Neuronal stem cell (in vitro differentiated cells): ENCODE measurements at regions not wholly inside any gene's neighbourhood (a gene's known extent, or its start where the extent isn't known, plus 50 kb on each side); places are given as distances from the start of the nearest gene placed in this dataset.

Source experiments
- DNase-seq: peaks from one replicate; pipeline ENCODE4 v3.0.0-alpha.2; 2013; ENCODE audit warnings: low spot score
- H2AFZ ChIP-seq: one replicate; pipeline ENCODE4 v1.6.1; 2013; ENCODE audit warnings: mild to moderate bottlenecking, low read length, inconsistent platforms
- H2AK5ac ChIP-seq: 2 replicates; pipeline ENCODE4 v1.6.1; 2013; ENCODE audit warnings: low read depth, mild to moderate bottlenecking, inconsistent platforms, low read length, moderate library complexity, mixed read lengths
- H2BK120ac ChIP-seq: 2 replicates; pipeline ENCODE4 v1.6.1; 2013; ENCODE audit warnings: low read depth, mild to moderate bottlenecking, inconsistent platforms, low read length, moderate library complexity, mixed read lengths
- H2BK12ac ChIP-seq: one replicate; pipeline ENCODE4 v1.6.1; 2013; ENCODE audit warnings: low read length, inconsistent platforms
- H2BK15ac ChIP-seq: 2 replicates; pipeline ENCODE4 v1.6.1; 2013; ENCODE audit warnings: mild to moderate bottlenecking, low read length, inconsistent platforms, mixed read lengths
- H2BK5ac ChIP-seq: one replicate; pipeline ENCODE4 v1.6.1; 2013; ENCODE audit warnings: inconsistent platforms, mild to moderate bottlenecking, low read length, moderate library complexity
- H3K14ac ChIP-seq: one replicate; pipeline ENCODE4 v1.6.1; 2013; ENCODE audit warnings: low read length, inconsistent platforms
- H3K18ac ChIP-seq: 2 replicates; pipeline ENCODE4 v1.6.1; 2013; ENCODE audit warnings: low read length, inconsistent platforms
- H3K23ac ChIP-seq: 2 replicates; pipeline ENCODE4 v1.6.1; 2013; ENCODE audit warnings: low read depth, mild to moderate bottlenecking, mixed read lengths, low read length, inconsistent platforms; ENCODE audit not compliant: poor library complexity
- H3K27ac ChIP-seq: replicated peaks from 3 replicates; pipeline ENCODE4 v1.5.1; 2013; ENCODE audit warnings: low read length, inconsistent platforms
- H3K27me3 ChIP-seq, 3 experiments: 2 replicates each; pipeline ENCODE4 v1.6.1; 2013; ENCODE audit warnings: low read length in 3 of 3, mild to moderate bottlenecking in 2 of 3, inconsistent platforms in 1 of 3, low read depth in 1 of 3, mixed read lengths in 1 of 3, moderate library complexity in 1 of 3; ENCODE audit not compliant: control insufficient read depth in 3 of 3, insufficient read depth in 3 of 3
- H3K36me3 ChIP-seq, 2 donors: replicated peaks in 1 of 2; 2 replicates each; pipeline ENCODE4 v1.6.1; 2013; ENCODE audit warnings: low read length in 2 of 2; ENCODE audit not compliant: control insufficient read depth in 2 of 2, insufficient read depth in 2 of 2
- H3K4ac ChIP-seq: 2 replicates; pipeline ENCODE4 v1.6.1; 2013; ENCODE audit warnings: inconsistent platforms, mild to moderate bottlenecking, low read length, moderate library complexity
- H3K4me1 ChIP-seq, 2 donors: 1 replicate in 1 of 2; 2 replicates in 1 of 2; pipeline ENCODE4 v1.6.1; 2013; ENCODE audit warnings: low read length in 2 of 2, low read depth in 1 of 2; ENCODE audit not compliant: control insufficient read depth in 2 of 2, insufficient read depth in 1 of 2
- H3K4me2 ChIP-seq: one replicate; pipeline ENCODE4 v1.6.1; 2013; ENCODE audit warnings: mild to moderate bottlenecking, low read length, inconsistent platforms; ENCODE audit not compliant: insufficient read depth, poor library complexity, severe bottlenecking
- H3K4me3 ChIP-seq, 2 donors: 2 replicates each; pipeline ENCODE4 v1.5.1; 2013; ENCODE audit warnings: low read length in 2 of 2, mild to moderate bottlenecking in 2 of 2, inconsistent platforms in 1 of 2, moderate library complexity in 1 of 2
- H3K79me1 ChIP-seq: one replicate; pipeline ENCODE4 v1.6.1; 2013; ENCODE audit warnings: low read depth, mild to moderate bottlenecking, inconsistent platforms, low read length, moderate library complexity
- H3K9ac ChIP-seq: one replicate; pipeline ENCODE4 v1.6.1; 2013; ENCODE audit warnings: mild to moderate bottlenecking, low read depth, low read length, inconsistent platforms; ENCODE audit not compliant: poor library complexity
- H3K9me3 ChIP-seq, 2 donors: replicated peaks in 1 of 2; 2 replicates each; pipeline versions ENCODE3 to v1.6.1; 2013; ENCODE audit warnings: low read length in 2 of 2, mild to moderate bottlenecking in 2 of 2, inconsistent platforms in 1 of 2, low read depth in 1 of 2, mixed read lengths in 1 of 2, moderate library complexity in 1 of 2; ENCODE audit not compliant: control insufficient read depth in 2 of 2, insufficient read depth in 1 of 2
- H4K8ac ChIP-seq: one replicate; pipeline ENCODE4 v1.6.1; 2013; ENCODE audit warnings: low read depth, mild to moderate bottlenecking, inconsistent platforms, low read length, moderate library complexity
- H4K91ac ChIP-seq: one replicate; pipeline ENCODE4 v1.6.1; 2013; ENCODE audit warnings: low read length, low read depth, mild to moderate bottlenecking, inconsistent platforms; ENCODE audit not compliant: poor library complexity
- WGBS, 2 donors: extraction: QIAGEN DNeasy Blood & Tissue Kit; methylation state at CpG; one replicate each; pipeline ENCODE4 v1.1.7; 2013; ENCODE audit warnings: missing lambda C conversion rate in 2 of 2, mixed read lengths in 1 of 2; ENCODE audit not compliant: insufficient read length in 2 of 2, insufficient replicate concordance in 1 of 2; ENCODE audit errors: extremely low coverage in 2 of 2; 5-methylcytosine and 5-hydroxymethylcytosine counted together

- Histone ChIP-seq H3K36me3 (no peaks in the 10 kb centered on the region), H2BK120ac (no peak overlapping the region), H2AK5ac (no peak overlapping the region), H3K9me3 (peaks cover 0 to 3% of the 10 kb centered on the region in 2 donors), H2BK12ac (no peak overlapping the region), H3K4me3 (no peak overlapping the region), H3K14ac (no peak overlapping the region), H3K4me2 (no peak overlapping the region), H2BK15ac (no peak overlapping the region), H4K8ac (no peak overlapping the region), H3K9ac (no peak overlapping the region), H3K18ac (no peak overlapping the region), H3K27me3 (no peaks in the 10 kb centered on the region), H2BK5ac (no peak overlapping the region), H3K27ac (no peak overlapping the region), H2AFZ (no peak overlapping the region), H3K4me1 (no peaks in the 10 kb centered on the region), H3K23ac (no peak overlapping the region), H4K91ac (no peak overlapping the region), H3K4ac (no peak overlapping the region), H3K79me1 (no peaks in the 10 kb centered on the region)
- no peak for DNase-seq
- no CpG with 5 or more reads among the region's 4 CpGs for WGBS, 2 donors
Observed at GRCh38 chr13:76812206-76812897, 73.9 kb downstream of the KCTD12 start.

GRCh38 chr13:76809389-76809788 is 76.8 kb downstream of the KCTD12 start:
- no peak overlapping the region for H3K9ac ChIP-seq

GRCh38 chr13:76808927-76809326 is 77.3 kb downstream of the KCTD12 start:
- Histone ChIP-seq H2BK12ac (no peak overlapping the region), H2BK5ac (no peak overlapping the region), H3K36me3 (no peaks in the 10 kb centered on the region), H3K14ac (no peak overlapping the region), H3K4me3 (no peak overlapping the region), H2BK15ac (no peak overlapping the region), H3K18ac (no peak overlapping the region), H3K79me1 (no peaks in the 10 kb centered on the region), H3K27me3 (no peaks in the 10 kb centered on the region), H3K23ac (no peak overlapping the region), H4K91ac (no peak overlapping the region), H3K9ac (no peak overlapping the region), H3K9me3 (peaks cover 0 to 3% of the 10 kb centered on the region in 2 donors), H2AFZ (no peak overlapping the region), H3K4me1 (no peaks in the 10 kb centered on the region), H2AK5ac (no peak overlapping the region), H4K8ac (no peak overlapping the region), H2BK120ac (no peak overlapping the region), H3K27ac (no peak overlapping the region), H3K4ac (no peak overlapping the region), H3K4me2 (no peak overlapping the region)
- no CpG with 5 or more reads among the region's 2 CpGs for WGBS, 2 donors
- no peak for DNase-seq

More at GRCh38 chr13:76809389-76809788, 76.8 kb downstream of the KCTD12 start:
- H2AK5ac ChIP-seq: no peak overlapping the region
- H3K4me3 ChIP-seq: no peak overlapping the region
- H3K79me1 ChIP-seq: no peaks in the 10 kb centered on the region
- no peak for DNase-seq
- H3K27me3 ChIP-seq: no peaks in the 10 kb centered on the region
- no peak overlapping the region for H2BK12ac ChIP-seq
- no peak overlapping the region for H2BK120ac ChIP-seq
- no peak overlapping the region for H2AFZ ChIP-seq
- no peak overlapping the region for H2BK15ac ChIP-seq
- no peak overlapping the region for H3K18ac ChIP-seq
- H3K4me2 ChIP-seq: no peak overlapping the region
- no peak overlapping the region for H3K27ac ChIP-seq
- H3K4me1 ChIP-seq: no peaks in the 10 kb centered on the region
- no peak overlapping the region for H2BK5ac ChIP-seq
- H3K4ac ChIP-seq: no peak overlapping the region
- peaks cover 0 to 3% of the 10 kb centered on the region in 2 donors for H3K9me3 ChIP-seq
- no peak overlapping the region for H3K14ac ChIP-seq
- no peak overlapping the region for H3K23ac ChIP-seq
- WGBS, 2 donors: no CpG with 5 or more reads among the region's 1 CpG
- no peak overlapping the region for H4K8ac ChIP-seq
- H4K91ac ChIP-seq: no peak overlapping the region
- no peaks in the 10 kb centered on the region for H3K36me3 ChIP-seq

GRCh38 chr13:76804801-76805200 is 81.4 kb downstream of the KCTD12 start:
- H2BK15ac ChIP-seq: no peak overlapping the region
- peaks cover 0 to 3% of the 10 kb centered on the region in 2 donors for H3K9me3 ChIP-seq
- H2AFZ ChIP-seq: no peak overlapping the region
- no peak overlapping the region for H3K4me2 ChIP-seq
- no peak overlapping the region for H4K8ac ChIP-seq
- H2BK120ac ChIP-seq: no peak overlapping the region
- no peaks in the 10 kb centered on the region for H3K36me3 ChIP-seq
- no peak overlapping the region for H3K4me3 ChIP-seq
- no peak overlapping the region for H3K18ac ChIP-seq
- no peak overlapping the region for H3K23ac ChIP-seq
- no peak overlapping the region for H3K14ac ChIP-seq
- no peak overlapping the region for H2AK5ac ChIP-seq
- H3K4ac ChIP-seq: no peak overlapping the region
- WGBS, 2 donors: no CpG with 5 or more reads among the region's 4 CpGs
- no peak overlapping the region for H3K9ac ChIP-seq
- no peak overlapping the region for H2BK12ac ChIP-seq
- H2BK5ac ChIP-seq: no peak overlapping the region
- no peaks in the 10 kb centered on the region for H3K27me3 ChIP-seq
- no peak overlapping the region for H4K91ac ChIP-seq
- no peaks in the 10 kb centered on the region for H3K79me1 ChIP-seq
- no peaks in the 10 kb centered on the region for H3K4me1 ChIP-seq
- no peak overlapping the region for H3K27ac ChIP-seq
- no peak for DNase-seq
